ENCODE measurements at regions not wholly inside any gene's neighbourhood (a gene's known extent, or its start where the extent isn't known, plus 50 kb on each side); places are given as distances from the start of the nearest gene placed in this dataset.

DNA sequence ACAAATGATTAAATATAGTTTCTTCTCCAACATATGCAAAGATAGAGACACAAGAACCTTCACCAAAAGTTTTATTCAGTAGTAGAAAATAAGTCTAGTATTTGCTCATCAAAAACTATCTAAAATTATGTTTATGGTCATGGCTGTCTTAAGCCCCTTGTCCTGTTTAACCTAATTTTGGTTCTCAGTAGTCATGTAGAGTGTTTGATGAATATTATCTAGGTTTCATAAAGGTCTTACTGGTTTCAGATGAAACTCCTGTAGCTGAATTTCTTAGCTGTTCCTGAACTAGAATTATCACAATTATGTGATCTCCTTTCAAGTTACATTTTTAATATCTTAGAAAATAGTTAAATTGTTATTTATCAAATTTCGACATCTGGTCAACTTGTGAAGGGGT is 228.0 kb upstream of the SPHKAP start:
- no peaks in the 10 kb centered on the region for H3K27me3 Mint-ChIP-seq (ENCODE audit: unreplicated experiment)
- no peaks in the 10 kb centered on the region for H3K9me3 Mint-ChIP-seq (ENCODE audit: unreplicated experiment)
- no peak for DNase-seq
- H3K4me1 Mint-ChIP-seq (ENCODE audit: low read depth, unreplicated experiment) = peaks cover 5% of the 10 kb centered on the region
- H3K27ac Mint-ChIP-seq (ENCODE audit: unreplicated experiment) = no peak overlapping the region
- H3K4me3 Mint-ChIP-seq (ENCODE audit: unreplicated experiment) = no peak overlapping the region
- TF ChIP-seq, protein P1, sequence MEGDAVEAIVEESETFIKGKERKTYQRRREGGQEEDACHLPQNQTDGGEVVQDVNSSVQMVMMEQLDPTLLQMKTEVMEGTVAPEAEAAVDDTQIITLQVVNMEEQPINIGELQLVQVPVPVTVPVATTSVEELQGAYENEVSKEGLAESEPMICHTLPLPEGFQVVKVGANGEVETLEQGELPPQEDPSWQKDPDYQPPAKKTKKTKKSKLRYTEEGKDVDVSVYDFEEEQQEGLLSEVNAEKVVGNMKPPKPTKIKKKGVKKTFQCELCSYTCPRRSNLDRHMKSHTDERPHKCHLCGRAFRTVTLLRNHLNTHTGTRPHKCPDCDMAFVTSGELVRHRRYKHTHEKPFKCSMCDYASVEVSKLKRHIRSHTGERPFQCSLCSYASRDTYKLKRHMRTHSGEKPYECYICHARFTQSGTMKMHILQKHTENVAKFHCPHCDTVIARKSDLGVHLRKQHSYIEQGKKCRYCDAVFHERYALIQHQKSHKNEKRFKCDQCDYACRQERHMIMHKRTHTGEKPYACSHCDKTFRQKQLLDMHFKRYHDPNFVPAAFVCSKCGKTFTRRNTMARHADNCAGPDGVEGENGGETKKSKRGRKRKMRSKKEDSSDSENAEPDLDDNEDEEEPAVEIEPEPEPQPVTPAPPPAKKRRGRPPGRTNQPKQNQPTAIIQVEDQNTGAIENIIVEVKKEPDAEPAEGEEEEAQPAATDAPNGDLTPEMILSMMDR (IDR thresholded peaks at IDR 0.05; ENCODE audit: partially characterized antibody, unreplicated experiment) = no peak
- no peaks in the 10 kb centered on the region for H3K36me3 Mint-ChIP-seq (ENCODE audit: unreplicated experiment)

DNA sequence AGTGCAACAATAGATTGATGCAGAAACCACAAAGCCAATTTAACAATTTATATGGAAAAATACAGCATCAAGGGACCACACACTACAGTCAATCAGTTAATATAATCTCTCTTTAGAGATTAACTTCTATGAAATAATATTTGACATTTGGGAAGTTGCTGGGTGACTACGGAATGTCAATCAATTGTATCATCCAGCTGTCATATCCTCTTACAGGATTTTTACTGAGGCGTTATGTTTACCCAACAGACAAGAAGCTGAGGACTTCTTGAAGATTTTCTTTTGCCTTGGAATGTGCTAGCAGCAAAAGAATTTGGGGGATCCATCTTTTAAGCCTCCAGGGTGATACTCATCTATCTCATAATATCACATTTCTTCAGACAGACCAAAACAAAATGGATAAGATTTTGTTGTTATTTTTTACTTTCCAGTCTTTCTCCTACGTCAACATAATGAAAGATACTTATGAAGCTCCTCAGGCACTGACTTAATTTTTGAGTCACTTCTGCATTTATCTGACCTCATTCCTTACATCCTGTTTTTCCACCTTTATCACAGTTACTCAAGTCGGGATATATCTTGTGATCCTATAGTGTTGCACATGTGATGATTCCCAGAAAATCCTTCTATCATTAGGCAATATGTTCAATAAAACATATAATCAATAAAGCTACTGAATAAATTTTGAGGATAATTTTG is 227.2 kb upstream of the SPHKAP start:
- no peak for DNase-seq
- TF ChIP-seq, protein P1 (IDR thresholded peaks at IDR 0.05; ENCODE audit: partially characterized antibody, unreplicated experiment) = no peak
- Mint-ChIP-seq H3K9me3 (ENCODE audit: unreplicated experiment) (no peaks in the 10 kb centered on the region), H3K4me1 (ENCODE audit: low read depth, unreplicated experiment) (peaks cover 5% of the 10 kb centered on the region), H3K27ac (ENCODE audit: unreplicated experiment) (no peak overlapping the region), H3K27me3 (ENCODE audit: unreplicated experiment) (no peaks in the 10 kb centered on the region), H3K36me3 (ENCODE audit: unreplicated experiment) (no peaks in the 10 kb centered on the region), H3K4me3 (ENCODE audit: unreplicated experiment) (no peak overlapping the region)

DNA sequence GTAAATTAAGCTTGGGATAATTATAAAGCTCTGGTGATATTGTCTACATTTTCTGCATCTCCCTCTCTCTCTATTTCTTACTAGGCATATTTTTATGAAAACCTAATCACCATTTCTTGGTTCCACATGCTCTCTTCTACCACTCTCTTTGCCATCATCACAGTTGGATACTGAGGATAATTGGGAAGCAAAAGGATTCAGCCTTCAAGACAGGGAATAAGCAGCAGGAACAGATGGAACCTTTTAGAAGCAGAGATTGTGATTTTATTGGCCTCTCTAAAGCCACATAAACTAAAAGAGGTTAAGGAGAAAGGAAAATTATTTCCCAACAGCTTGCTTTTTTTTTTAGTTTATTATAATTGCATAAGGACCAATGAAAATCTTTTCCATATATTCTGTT is 226.3 kb upstream of the SPHKAP start:
- no peaks in the 10 kb centered on the region for H3K4me1 Mint-ChIP-seq (ENCODE audit: low read depth, unreplicated experiment)
- no peak overlapping the region for H3K27ac Mint-ChIP-seq (ENCODE audit: unreplicated experiment)
- H3K36me3 Mint-ChIP-seq (ENCODE audit: unreplicated experiment) = no peaks in the 10 kb centered on the region
- no peaks in the 10 kb centered on the region for H3K9me3 Mint-ChIP-seq (ENCODE audit: unreplicated experiment)
- TF ChIP-seq, protein P1 (IDR thresholded peaks at IDR 0.05; ENCODE audit: partially characterized antibody, unreplicated experiment) = no peak
- H3K4me3 Mint-ChIP-seq (ENCODE audit: unreplicated experiment) = no peak overlapping the region
- no peak for DNase-seq
- no peaks in the 10 kb centered on the region for H3K27me3 Mint-ChIP-seq (ENCODE audit: unreplicated experiment)

DNA sequence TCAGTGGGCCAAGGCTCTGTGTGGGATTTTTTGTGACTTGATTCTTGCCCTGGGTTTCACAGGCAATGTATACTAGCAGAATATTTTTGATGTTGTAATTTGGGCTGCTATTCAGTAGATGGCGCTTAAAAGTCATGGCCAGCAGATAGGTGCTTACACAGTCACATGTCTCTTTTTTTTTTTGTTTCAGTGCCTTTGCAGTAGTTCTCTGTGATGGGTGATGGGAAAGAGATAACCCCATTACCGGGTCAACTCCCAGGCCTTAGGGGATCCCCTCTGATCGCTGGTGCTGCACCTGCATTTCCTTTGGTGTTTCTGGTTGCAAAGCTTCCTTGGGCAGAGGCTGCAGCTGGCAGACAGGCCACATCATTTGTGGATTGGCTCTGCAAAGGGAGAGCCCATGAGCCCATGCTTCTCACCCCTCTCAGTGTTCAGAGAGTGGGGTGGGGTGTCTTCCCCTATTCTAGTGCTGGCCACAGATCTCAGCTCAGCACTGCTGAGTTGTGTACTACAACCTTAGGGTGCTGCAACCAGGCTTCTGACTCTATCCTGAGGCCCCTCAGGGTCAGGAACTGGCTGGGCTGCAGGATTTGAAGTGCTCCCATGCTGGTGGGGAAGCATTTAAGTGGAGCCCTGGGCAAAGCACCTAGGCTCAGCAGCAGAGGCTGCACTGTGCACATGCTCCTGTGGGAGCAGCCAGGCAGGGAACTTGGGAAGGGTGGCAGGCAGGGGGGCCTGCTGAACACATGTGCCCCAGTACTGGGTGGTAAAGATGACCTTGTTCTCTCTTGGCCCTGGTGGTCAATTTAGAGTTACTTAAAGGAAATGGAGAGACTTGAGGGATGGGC is 219.8 kb upstream of the SPHKAP start:
- Mint-ChIP-seq H3K27ac (ENCODE audit: unreplicated experiment) (no peak overlapping the region), H3K4me1 (ENCODE audit: low read depth, unreplicated experiment) (no peaks in the 10 kb centered on the region), H3K36me3 (ENCODE audit: unreplicated experiment) (peaks cover 9% of the 10 kb centered on the region), H3K9me3 (ENCODE audit: unreplicated experiment) (peaks cover 1% of the 10 kb centered on the region), H3K4me3 (ENCODE audit: unreplicated experiment) (no peak overlapping the region), H3K27me3 (ENCODE audit: unreplicated experiment) (no peaks in the 10 kb centered on the region)
- TF ChIP-seq, protein P1 (IDR thresholded peaks at IDR 0.05; ENCODE audit: partially characterized antibody, unreplicated experiment) = no peak
- DNase-seq = no peak

DNA sequence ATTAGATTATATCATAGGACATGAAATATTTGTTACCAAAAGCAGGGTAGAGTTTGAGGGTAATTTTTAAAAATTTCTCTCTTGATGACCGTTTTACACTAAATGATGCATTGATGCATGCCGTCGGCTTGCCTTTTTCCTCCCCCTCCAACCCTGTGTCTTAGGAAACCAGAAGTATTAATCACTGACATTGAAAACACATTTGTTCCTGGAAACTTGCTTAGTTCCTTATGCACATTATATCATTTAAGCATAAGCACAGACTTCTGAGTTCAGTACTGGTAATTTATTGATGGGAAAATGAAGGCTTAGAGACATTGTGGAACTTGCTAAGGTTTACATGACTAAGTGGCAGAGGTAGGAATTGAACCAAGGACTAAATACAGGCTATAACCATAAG is 206.3 kb upstream of the SPHKAP start:
- Mint-ChIP-seq H3K27me3 (ENCODE audit: unreplicated experiment) (no peaks in the 10 kb centered on the region), H3K27ac (ENCODE audit: unreplicated experiment) (no peak overlapping the region), H3K36me3 (ENCODE audit: unreplicated experiment) (peaks cover 5% of the 10 kb centered on the region), H3K4me3 (ENCODE audit: unreplicated experiment) (no peak overlapping the region), H3K9me3 (ENCODE audit: unreplicated experiment) (peaks cover 2% of the 10 kb centered on the region), H3K4me1 (ENCODE audit: low read depth, unreplicated experiment) (no peaks in the 10 kb centered on the region)
- DNase-seq = no peak
- TF ChIP-seq, protein P1 (IDR thresholded peaks at IDR 0.05; ENCODE audit: partially characterized antibody, unreplicated experiment) = no peak
